ENCODE measurements at regions not wholly inside any gene's neighbourhood (a gene's known extent, or its start where the extent isn't known, plus 50 kb on each side); places are given as distances from the start of the nearest gene placed in this dataset.

GRCh38 chr5:56466136-56466816 lies 233.1 kb upstream of the ANKRD55 start:
- no peak overlapping the region for H3K27ac ChIP-seq (ENCODE audit: low read depth, low read length)
- WGBS, 3 donors: 81 to 94% (median 87%) methylated on average over 7 of the region's 7 CpGs

DNA sequence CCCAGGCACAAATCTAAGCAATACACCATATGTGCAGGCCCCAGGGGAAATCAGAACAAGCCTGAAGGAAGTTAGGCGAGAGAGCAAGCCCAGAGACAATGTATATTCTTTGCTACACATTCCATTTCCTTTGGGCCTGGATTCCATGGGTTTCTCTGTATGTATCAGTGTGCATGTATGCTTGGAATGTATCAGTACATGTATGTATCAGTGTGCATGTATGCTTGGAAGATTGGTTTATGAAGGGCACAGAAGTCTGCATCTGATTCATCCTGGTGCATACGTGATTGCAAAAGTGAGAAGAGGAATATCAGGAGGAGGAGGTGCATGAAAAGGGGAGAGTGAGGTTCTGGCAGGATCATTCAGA lies 232.6 kb upstream of the ANKRD55 start:
- H3K27ac ChIP-seq (ENCODE audit: low read depth, low read length): no peak overlapping the region
- WGBS, 3 donors: 79 to 90% (median 80%) methylated on average over 2 of the region's 2 CpGs

DNA sequence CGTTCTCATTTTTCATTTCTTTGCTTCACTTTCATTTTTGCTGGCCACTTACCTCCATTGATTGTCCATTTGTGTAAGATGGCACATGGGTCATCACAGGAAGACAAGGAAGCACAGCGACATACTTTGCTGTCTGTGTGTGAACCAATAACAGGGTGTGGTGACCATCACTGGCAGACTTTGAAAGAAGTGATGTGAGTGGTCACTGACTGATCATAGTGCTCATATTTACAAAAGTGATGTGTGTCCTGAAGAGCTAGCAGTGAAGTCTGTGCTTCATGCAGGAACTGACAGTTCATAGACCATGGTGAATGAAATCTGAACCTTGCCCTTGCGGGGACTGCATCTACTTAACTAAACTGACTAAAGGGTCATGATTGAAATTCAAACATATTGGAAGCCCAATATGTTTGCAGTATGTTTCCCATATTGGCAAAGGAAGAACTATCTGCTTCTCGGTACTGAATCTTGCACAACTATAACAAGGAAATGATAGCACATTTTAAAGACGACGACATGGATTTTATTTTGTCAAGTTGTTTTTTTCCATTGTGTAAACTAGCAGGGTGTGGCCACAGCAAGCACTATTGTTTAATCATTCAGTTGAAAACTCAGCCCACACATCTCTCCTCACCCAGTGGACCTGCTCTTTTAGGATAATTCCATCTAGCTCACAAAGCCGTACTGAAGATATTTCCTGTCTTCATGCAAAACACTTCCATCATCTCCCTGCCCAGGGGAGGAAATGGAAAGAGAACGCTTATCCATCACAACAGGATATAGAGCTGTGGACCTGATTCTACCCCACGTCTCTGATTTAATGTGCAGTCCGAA lies 232.0 kb upstream of the ANKRD55 start:
- WGBS, 3 donors: 44 to 77% (median 53%) methylated on average over 10 of the region's 10 CpGs
- no peak overlapping the region for H3K27ac ChIP-seq (ENCODE audit: low read depth, low read length)

- WGBS, 3 donors: 88 to 92% (median 90%) methylated on average over 4 of the region's 4 CpGs
- no peak overlapping the region for H3K27ac ChIP-seq (ENCODE audit: low read depth, low read length)
These were observed 230.9 kb upstream of the ANKRD55 start for GRCh38 chr5:56463944-56464571.

DNA sequence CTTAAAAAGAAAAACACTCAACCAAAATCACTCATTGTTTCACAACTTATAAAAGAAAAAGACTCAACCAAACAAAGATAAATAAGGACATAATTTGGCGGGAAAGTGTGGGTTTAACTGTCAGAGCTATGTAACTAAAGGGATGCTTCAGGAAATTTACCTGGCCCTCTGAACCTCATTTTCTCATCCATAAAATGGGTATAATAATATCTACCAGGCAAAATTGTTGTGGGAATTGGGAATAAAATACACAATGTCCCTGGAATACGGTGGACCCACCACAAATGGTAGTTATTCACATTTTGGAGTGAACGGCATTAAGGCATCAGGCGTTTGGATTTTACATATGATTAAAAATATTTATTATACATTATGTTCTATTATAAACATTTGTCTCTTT lies 228.5 kb upstream of the ANKRD55 start:
- WGBS, 3 donors: 74 to 97% (median 97%) methylated on average over 4 of the region's 4 CpGs
- H3K27ac ChIP-seq (ENCODE audit: low read depth, low read length): no peak overlapping the region

- 38 to 59% (median 40%) methylated on average over 5 of the region's 5 CpGs for WGBS, 3 donors
- no peak overlapping the region for H3K27ac ChIP-seq (ENCODE audit: low read depth, low read length)
These were observed 227.6 kb upstream of the ANKRD55 start for GRCh38 chr5:56460681-56461191.

- WGBS, 3 donors: 26 to 77% (median 65%) methylated on average over 2 of the region's 2 CpGs
- H3K27ac ChIP-seq (ENCODE audit: low read depth, low read length): no peak overlapping the region
These were observed 227.0 kb upstream of the ANKRD55 start for GRCh38 chr5:56460195-56460546.

DNA sequence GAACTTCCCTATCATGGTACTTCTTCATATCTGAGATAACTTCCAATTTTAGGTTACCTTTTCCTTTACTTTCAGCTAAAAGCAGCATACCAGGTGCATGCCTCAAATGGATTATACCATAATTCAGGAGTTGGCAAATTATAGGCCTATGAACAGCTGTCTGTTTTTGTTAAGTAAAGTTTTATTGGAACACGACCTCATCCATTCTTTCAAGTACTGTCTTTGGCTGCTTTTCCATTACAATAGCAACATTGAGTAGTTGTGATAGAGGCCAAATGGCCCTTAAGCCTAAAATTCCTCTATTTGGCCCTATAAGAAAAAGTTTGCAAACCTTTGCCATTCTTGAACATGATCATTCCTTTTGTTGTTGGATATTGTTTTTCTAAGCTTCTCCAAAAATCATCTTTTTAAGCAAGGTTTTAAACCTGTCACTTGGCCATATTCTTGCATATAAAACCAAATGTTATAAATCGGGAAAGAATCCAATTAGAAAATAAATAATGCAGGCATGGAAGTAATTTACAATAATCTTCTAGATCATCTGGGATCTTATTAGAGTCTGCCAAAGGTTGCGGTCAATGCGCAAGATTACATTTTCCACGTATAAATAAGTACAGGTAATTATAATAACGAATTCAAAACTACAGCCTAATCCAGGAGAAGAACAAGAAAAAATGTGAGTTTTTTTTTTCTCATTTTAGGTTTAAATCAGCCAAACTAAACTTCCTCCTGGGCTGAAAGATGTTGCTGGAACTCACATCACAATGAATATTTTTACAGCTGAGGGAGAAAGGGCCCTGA lies 226.5 kb upstream of the ANKRD55 start:
- no peak overlapping the region for H3K27ac ChIP-seq (ENCODE audit: low read depth, low read length)
- 82 to 91% (median 87%) methylated on average over 6 of the region's 6 CpGs for WGBS, 3 donors

GRCh38 chr5:56457887-56458812 lies 225.0 kb upstream of the ANKRD55 start:
- no peak overlapping the region for H3K27ac ChIP-seq (ENCODE audit: low read depth, low read length)
- 53 to 60% (median 54%) methylated on average over 8 of the region's 8 CpGs for WGBS, 3 donors

- WGBS, 3 donors: 89 to 94% (median 91%) methylated on average over 4 of the region's 4 CpGs
- H3K27ac ChIP-seq (ENCODE audit: low read depth, low read length): no peak overlapping the region
These were observed 222.9 kb upstream of the ANKRD55 start for GRCh38 chr5:56456002-56456401.

DNA sequence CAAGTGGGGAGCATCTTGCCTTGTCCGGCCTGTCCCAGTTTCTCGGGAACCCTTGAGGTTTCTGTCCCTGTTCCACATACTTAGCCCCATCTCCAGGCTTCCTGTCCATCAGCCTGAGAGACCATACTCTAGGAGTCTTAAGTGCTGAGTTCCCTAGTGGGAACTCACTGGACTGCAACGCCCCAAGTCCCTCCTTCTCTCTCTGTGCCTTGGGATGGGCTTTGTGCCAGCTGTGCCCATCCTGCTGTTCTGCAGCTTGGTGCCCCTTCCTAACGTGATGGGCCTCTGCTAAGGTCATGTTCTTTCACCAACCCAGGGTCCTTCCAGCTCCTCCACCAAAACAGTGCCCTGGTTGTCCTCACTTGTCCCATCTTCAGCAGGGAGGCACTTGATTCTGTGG lies 222.3 kb upstream of the ANKRD55 start:
- no peak overlapping the region for H3K27ac ChIP-seq (ENCODE audit: low read depth, low read length)
- 95 to 96% (median 95%) methylated on average over 4 of the region's 4 CpGs for WGBS, 3 donors

DNA sequence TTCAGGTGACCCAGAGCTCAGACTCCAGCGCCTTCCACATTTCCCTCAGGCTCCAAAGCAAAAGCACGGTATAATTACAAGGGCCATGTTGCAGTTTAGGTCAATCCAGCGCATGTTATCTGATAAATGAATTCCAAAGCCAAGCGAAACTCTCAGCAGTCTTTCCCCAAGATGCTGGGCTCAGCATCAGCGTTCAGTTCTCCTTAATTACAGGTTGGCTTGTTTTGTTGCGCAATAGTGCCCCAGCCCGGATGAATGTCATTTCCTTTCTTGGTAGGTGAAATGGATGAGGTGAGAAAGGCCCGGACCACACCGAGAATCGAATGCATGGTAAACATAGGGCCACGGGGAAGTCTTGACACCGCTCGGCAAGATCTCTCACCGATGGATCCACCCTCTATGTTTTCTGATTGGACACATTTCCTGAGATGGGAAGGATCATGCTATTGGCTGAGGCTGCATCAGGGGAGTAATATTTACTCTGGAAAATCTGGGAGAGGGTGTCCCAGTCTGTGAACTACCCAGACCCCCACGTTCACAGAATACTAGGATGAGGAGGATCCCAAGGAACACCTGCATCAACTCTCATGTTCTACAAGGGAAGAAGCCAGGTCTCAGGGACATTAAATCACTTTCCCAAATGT lies 221.2 kb upstream of the ANKRD55 start:
- 90 to 95% (median 91%) methylated on average over 15 of the region's 15 CpGs for WGBS, 3 donors
- H3K27ac ChIP-seq (ENCODE audit: low read depth, low read length): no peak overlapping the region

DNA sequence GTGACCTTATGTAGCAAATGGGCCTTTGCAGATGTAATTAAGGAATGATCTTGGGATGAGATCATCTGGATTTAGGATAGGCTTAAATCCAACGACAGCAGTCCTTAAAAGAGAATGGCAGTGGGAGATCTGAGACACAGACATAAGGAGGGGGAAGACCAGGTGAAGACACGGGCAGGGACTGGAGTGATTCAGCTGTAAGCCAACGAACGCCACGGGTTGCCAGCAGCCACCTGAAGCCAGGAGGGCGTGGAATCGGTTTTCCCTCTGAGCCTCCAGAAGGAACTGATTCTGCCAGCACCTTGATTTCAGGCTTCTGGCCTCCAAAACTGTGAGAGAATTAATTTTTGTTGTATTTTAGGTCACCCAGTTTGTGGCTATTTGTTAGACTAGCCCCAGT lies 218.6 kb upstream of the ANKRD55 start:
- no peak overlapping the region for H3K27ac ChIP-seq (ENCODE audit: low read depth, low read length)
- WGBS, 3 donors: 90 to 96% (median 91%) methylated on average over 7 of the region's 7 CpGs

GRCh38 chr5:56450766-56451165 lies 217.6 kb upstream of the ANKRD55 start:
- H3K27ac ChIP-seq (ENCODE audit: low read depth, low read length): no peak overlapping the region
- WGBS, 3 donors: 64 to 83% (median 80%) methylated on average over 8 of the region's 8 CpGs

GRCh38 chr5:56449071-56449640 lies 216.0 kb upstream of the ANKRD55 start:
- H3K27ac ChIP-seq (ENCODE audit: low read depth, low read length): no peak overlapping the region
- 86 to 92% (median 89%) methylated on average over 7 of the region's 7 CpGs for WGBS, 3 donors

GRCh38 chr5:56447656-56448055 lies 214.5 kb upstream of the ANKRD55 start:
- WGBS, 3 donors: 63 to 79% (median 78%) methylated on average over 4 of the region's 4 CpGs

GRCh38 chr5:56447232-56447631 lies 214.1 kb upstream of the ANKRD55 start:
- 71 to 82% (median 79%) methylated on average over 4 of the region's 4 CpGs for WGBS, 3 donors
- H3K27ac ChIP-seq (ENCODE audit: low read depth, low read length): no peak overlapping the region

More at GRCh38 chr5:56447656-56448055, 214.5 kb upstream of the ANKRD55 start:
- no peak overlapping the region for H3K27ac ChIP-seq (ENCODE audit: low read depth, low read length)
